ENCODE measurements at regions not wholly inside any gene's neighbourhood (a gene's known extent, or its start where the extent isn't known, plus 50 kb on each side); places are given as distances from the start of the nearest gene placed in this dataset.

GRCh38 chr2:145654746-145655145 is 1134.8 kb upstream of the ZEB2 start:
- no peak for DNase-seq (ENCODE audit: low read depth)
- no peak for TF ChIP-seq CTCF (IDR thresholded peaks at IDR 0.05; ENCODE audit: control insufficient read depth, extremely low read depth, insufficient read depth)
- no peak overlapping the region for H3K4me3 ChIP-seq (ENCODE audit: low read depth, low read length)

- TF ChIP-seq CTCF (IDR thresholded peaks at IDR 0.05; ENCODE audit: control insufficient read depth, extremely low read depth, insufficient read depth): no peak
These were observed 1134.2 kb upstream of the ZEB2 start for GRCh38 chr2:145654156-145654555.

GRCh38 chr2:145653553-145653952 is 1133.6 kb upstream of the ZEB2 start:
- no peak for TF ChIP-seq CTCF (IDR thresholded peaks at IDR 0.05; ENCODE audit: control insufficient read depth, extremely low read depth, insufficient read depth)
- DNase-seq (ENCODE audit: low read depth): no peak

More at GRCh38 chr2:145654156-145654555, 1134.2 kb upstream of the ZEB2 start:
- no peak for DNase-seq (ENCODE audit: low read depth)
- H3K4me3 ChIP-seq (ENCODE audit: low read depth, low read length): no peak overlapping the region

GRCh38 chr2:145652571-145653545 is 1132.9 kb upstream of the ZEB2 start:
- no peak for DNase-seq (ENCODE audit: low read depth)
- no peak overlapping the region for H3K4me3 ChIP-seq (ENCODE audit: low read depth, low read length)
- no peak for TF ChIP-seq CTCF (IDR thresholded peaks at IDR 0.05; ENCODE audit: control insufficient read depth, extremely low read depth, insufficient read depth)

More at GRCh38 chr2:145653553-145653952, 1133.6 kb upstream of the ZEB2 start:
- H3K4me3 ChIP-seq (ENCODE audit: low read depth, low read length): no peak overlapping the region

- no peak overlapping the region for H3K4me3 ChIP-seq (ENCODE audit: low read depth, low read length)
- TF ChIP-seq CTCF (IDR thresholded peaks at IDR 0.05; ENCODE audit: control insufficient read depth, extremely low read depth, insufficient read depth): no peak
- DNase-seq (ENCODE audit: low read depth): no peak
These were observed 1132.1 kb upstream of the ZEB2 start for GRCh38 chr2:145652036-145652435.

- no peak for TF ChIP-seq CTCF (IDR thresholded peaks at IDR 0.05; ENCODE audit: control insufficient read depth, extremely low read depth, insufficient read depth)
- no peak overlapping the region for H3K4me3 ChIP-seq (ENCODE audit: low read depth, low read length)
- DNase-seq (ENCODE audit: low read depth): no peak
These were observed 1130.3 kb upstream of the ZEB2 start for GRCh38 chr2:145650226-145650625.
